Natural killer cell (primary cell): ENCODE measurements at regions not wholly inside any gene's neighbourhood (a gene's known extent, or its start where the extent isn't known, plus 50 kb on each side); places are given as distances from the start of the nearest gene placed in this dataset.
A peak's percentile ranks its signal among the peaks of the same experiment; 100 is the strongest.

Experiments
- ATAC-seq, 3 donors: fragments of 150-1000 bp in 2 of 3; fragments of 200-7000 bp in 1 of 3; cut with Tn5 transposase; 1 replicate in 1 of 3; 2 replicates in 2 of 3; pipeline ENCODE4 v1.10.0; 2021; ENCODE audit warnings: mild to moderate bottlenecking in 2 of 3, moderate library complexity in 2 of 3
- DNase-seq, 2 donors: peaks; one replicate each; pipeline versions ENCODE4 v3.0.0 to v3.0.0-alpha.2; 2013 to 2021; ENCODE audit warnings: mixed read lengths in 1 of 2
- H3K27ac ChIP-seq: one replicate; pipeline ENCODE4 v1.5.1; 2013; ENCODE audit warnings: mild to moderate bottlenecking, low read length
- H3K27me3 ChIP-seq: one replicate; pipeline ENCODE4 v1.6.1; 2013; ENCODE audit warnings: low read length; ENCODE audit not compliant: control insufficient read depth, insufficient read depth
- H3K36me3 ChIP-seq: one replicate; pipeline ENCODE4 v1.6.1; 2013; ENCODE audit warnings: low read length; ENCODE audit not compliant: control insufficient read depth, insufficient read depth
- H3K4me1 ChIP-seq: one replicate; pipeline ENCODE4 v1.6.1; 2013; ENCODE audit warnings: low read length; ENCODE audit not compliant: control insufficient read depth, insufficient read depth
- H3K4me3 ChIP-seq: one replicate; pipeline ENCODE4 v1.5.1; 2013; ENCODE audit warnings: low read length
- H3K9me3 ChIP-seq: one replicate; pipeline ENCODE4 v1.6.1; 2013; ENCODE audit warnings: low read length; ENCODE audit not compliant: control insufficient read depth, insufficient read depth
- H3K27ac Mint-ChIP-seq, 2 donors: one replicate each; pipeline ENCODE4 v1.8.0; 2022; ENCODE audit warnings: mild to moderate bottlenecking in 2 of 2, mixed read lengths in 2 of 2, moderate library complexity in 1 of 2
- H3K27me3 Mint-ChIP-seq, 2 donors: one replicate each; pipeline ENCODE4 v1.8.0; 2022; ENCODE audit warnings: low read depth in 2 of 2, mixed read lengths in 2 of 2
- H3K36me3 Mint-ChIP-seq: one replicate; pipeline ENCODE4 v1.8.0; 2022; ENCODE audit warnings: mixed read lengths
- H3K4me1 Mint-ChIP-seq, 2 donors: one replicate each; pipeline ENCODE4 v1.8.0; 2022; ENCODE audit warnings: mixed read lengths in 2 of 2
- H3K4me3 Mint-ChIP-seq: one replicate; pipeline ENCODE4 v1.8.0; 2022; ENCODE audit warnings: mild to moderate bottlenecking, moderate library complexity, mixed read lengths
- H3K9me3 Mint-ChIP-seq, 2 donors: one replicate each; pipeline ENCODE4 v1.8.0; 2022; ENCODE audit warnings: mixed read lengths in 2 of 2
- WGBS: methylation state at CpG from one replicate; pipeline ENCODE4 v1.1.7; 2013; ENCODE audit warnings: missing lambda C conversion rate; ENCODE audit not compliant: insufficient coverage; 5-methylcytosine and 5-hydroxymethylcytosine counted together
- intact Hi-C: fragments of 100-400 bp; cut with micrococcal nuclease; formaldehyde crosslinking; loops from one replicate; pipeline ENCODE4 v1.14.2; 2022
- TF ChIP-seq, protein P1 (sequence below): fragments of 200-600 bp; IDR thresholded peaks from one replicate; pipeline ENCODE4 v1.8.0; 2022; ENCODE audit warnings: antibody characterized with exemption

GRCh38 chr10:83959328-83959727 is 180.0 kb upstream of the GHITM start:
- TF ChIP-seq, protein P1, sequence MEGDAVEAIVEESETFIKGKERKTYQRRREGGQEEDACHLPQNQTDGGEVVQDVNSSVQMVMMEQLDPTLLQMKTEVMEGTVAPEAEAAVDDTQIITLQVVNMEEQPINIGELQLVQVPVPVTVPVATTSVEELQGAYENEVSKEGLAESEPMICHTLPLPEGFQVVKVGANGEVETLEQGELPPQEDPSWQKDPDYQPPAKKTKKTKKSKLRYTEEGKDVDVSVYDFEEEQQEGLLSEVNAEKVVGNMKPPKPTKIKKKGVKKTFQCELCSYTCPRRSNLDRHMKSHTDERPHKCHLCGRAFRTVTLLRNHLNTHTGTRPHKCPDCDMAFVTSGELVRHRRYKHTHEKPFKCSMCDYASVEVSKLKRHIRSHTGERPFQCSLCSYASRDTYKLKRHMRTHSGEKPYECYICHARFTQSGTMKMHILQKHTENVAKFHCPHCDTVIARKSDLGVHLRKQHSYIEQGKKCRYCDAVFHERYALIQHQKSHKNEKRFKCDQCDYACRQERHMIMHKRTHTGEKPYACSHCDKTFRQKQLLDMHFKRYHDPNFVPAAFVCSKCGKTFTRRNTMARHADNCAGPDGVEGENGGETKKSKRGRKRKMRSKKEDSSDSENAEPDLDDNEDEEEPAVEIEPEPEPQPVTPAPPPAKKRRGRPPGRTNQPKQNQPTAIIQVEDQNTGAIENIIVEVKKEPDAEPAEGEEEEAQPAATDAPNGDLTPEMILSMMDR = no peak
- Histone ChIP-seq H3K27ac (no peak overlapping the region), H3K9me3 (no peaks in the 10 kb centered on the region), H3K4me3 (no peak overlapping the region), H3K36me3 (no peaks in the 10 kb centered on the region), H3K4me1 (peaks cover 22% of the 10 kb centered on the region), H3K27me3 (no peaks in the 10 kb centered on the region)
- 67% methylated on average over 3 of the region's 3 CpGs for WGBS
- intact Hi-C loops = no loop called here
- DNase-seq (peak in 1 of 2 donors; percentile 6), ATAC-seq (peak; percentile 57 to 70 (median 67))
- no peaks in the 10 kb centered on the region for H3K9me3 Mint-ChIP-seq
- H3K4me3 Mint-ChIP-seq = no peak overlapping the region
- H3K4me1 Mint-ChIP-seq = peaks cover 13 to 24% of the 10 kb centered on the region in 2 donors
- H3K36me3 Mint-ChIP-seq = no peaks in the 10 kb centered on the region
- no peak overlapping the region for H3K27ac Mint-ChIP-seq
- H3K27me3 Mint-ChIP-seq = peaks cover 0 to 8% of the 10 kb centered on the region in 2 donors

- H3K36me3 ChIP-seq = no peaks in the 10 kb centered on the region
- H3K4me3 ChIP-seq = no peak overlapping the region
- H3K4me3 Mint-ChIP-seq = no peak overlapping the region
- no peak overlapping the region for H3K27ac Mint-ChIP-seq
- intact Hi-C loops = no loop called here
- no peaks in the 10 kb centered on the region for H3K36me3 Mint-ChIP-seq
- no peaks in the 10 kb centered on the region for H3K9me3 ChIP-seq
- peaks cover 7 to 19% of the 10 kb centered on the region in 2 donors for H3K4me1 Mint-ChIP-seq
- peaks cover 18% of the 10 kb centered on the region for H3K4me1 ChIP-seq
- no peaks in the 10 kb centered on the region for H3K27me3 ChIP-seq
- H3K27ac ChIP-seq = no peak overlapping the region
- no peaks in the 10 kb centered on the region for H3K27me3 Mint-ChIP-seq
- no peaks in the 10 kb centered on the region for H3K9me3 Mint-ChIP-seq
- ATAC-seq (no peak), DNase-seq (no peak)
- 76% methylated on average over 1 of the region's 1 CpG for WGBS
- TF ChIP-seq, protein P1 = no peak
Measured at GRCh38 chr10:83960125-83960524, 179.2 kb upstream of the GHITM start.

DNA sequence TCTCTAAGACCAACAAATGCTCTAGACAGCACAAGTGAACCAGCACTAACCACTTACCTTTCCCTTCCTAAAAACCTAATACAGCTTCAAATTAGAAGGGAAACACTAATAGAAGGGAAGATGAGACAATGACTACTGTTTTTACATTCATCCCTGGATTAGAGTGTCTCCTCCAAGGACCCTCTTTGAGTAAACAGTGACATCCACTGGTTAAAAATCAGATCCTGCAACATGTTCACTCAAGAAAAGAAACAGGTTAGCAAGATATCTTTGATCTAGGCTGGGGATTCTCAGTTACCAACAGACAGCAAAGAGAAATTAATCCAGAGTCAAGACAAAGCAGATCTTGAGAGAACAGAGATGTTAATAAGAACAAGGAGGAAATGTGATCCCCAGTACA is 177.7 kb upstream of the GHITM start:
- intact Hi-C loops = no loop called here
- peaks cover 7 to 19% of the 10 kb centered on the region in 2 donors for H3K4me1 Mint-ChIP-seq
- H3K27ac Mint-ChIP-seq = no peak overlapping the region
- no peak overlapping the region for H3K4me3 ChIP-seq
- DNase-seq (no peak), ATAC-seq (no peak)
- no peak overlapping the region for H3K27ac ChIP-seq
- H3K9me3 Mint-ChIP-seq = no peaks in the 10 kb centered on the region
- TF ChIP-seq, protein P1 = no peak
- peaks cover 18% of the 10 kb centered on the region for H3K4me1 ChIP-seq
- peaks cover 0 to 4% of the 10 kb centered on the region in 2 donors for H3K27me3 Mint-ChIP-seq
- H3K36me3 Mint-ChIP-seq = no peaks in the 10 kb centered on the region
- H3K4me3 Mint-ChIP-seq = no peak overlapping the region
- no peaks in the 10 kb centered on the region for H3K36me3 ChIP-seq
- no peaks in the 10 kb centered on the region for H3K27me3 ChIP-seq
- H3K9me3 ChIP-seq = no peaks in the 10 kb centered on the region

- Histone ChIP-seq H3K4me3 (no peak overlapping the region), H3K27ac (no peak overlapping the region), H3K27me3 (no peaks in the 10 kb centered on the region), H3K36me3 (no peaks in the 10 kb centered on the region), H3K9me3 (no peaks in the 10 kb centered on the region), H3K4me1 (peaks cover 14% of the 10 kb centered on the region)
- Mint-ChIP-seq H3K9me3 (no peaks in the 10 kb centered on the region), H3K4me3 (no peak overlapping the region), H3K4me1 (peaks cover 7 to 17% of the 10 kb centered on the region in 2 donors), H3K36me3 (no peaks in the 10 kb centered on the region), H3K27me3 (peaks cover 0 to 5% of the 10 kb centered on the region in 2 donors), H3K27ac (no peak overlapping the region)
- ATAC-seq = no peak
- 67% methylated on average over 3 of the region's 3 CpGs for WGBS
- DNase-seq = no peak
- TF ChIP-seq, protein P1 = no peak
- intact Hi-C loops = no loop called here
Measured at GRCh38 chr10:83963446-83963845, 175.9 kb upstream of the GHITM start.
